IPS-NIHi11 (cell line): ENCODE measurements at regions not wholly inside any gene's neighbourhood (a gene's known extent, or its start where the extent isn't known, plus 50 kb on each side); places are given as distances from the start of the nearest gene placed in this dataset.

Experiments
- DNase-seq: peaks from one replicate; pipeline ENCODE4 v3.0.0; 2012; ENCODE audit warnings: mixed read lengths, low spot score

DNA sequence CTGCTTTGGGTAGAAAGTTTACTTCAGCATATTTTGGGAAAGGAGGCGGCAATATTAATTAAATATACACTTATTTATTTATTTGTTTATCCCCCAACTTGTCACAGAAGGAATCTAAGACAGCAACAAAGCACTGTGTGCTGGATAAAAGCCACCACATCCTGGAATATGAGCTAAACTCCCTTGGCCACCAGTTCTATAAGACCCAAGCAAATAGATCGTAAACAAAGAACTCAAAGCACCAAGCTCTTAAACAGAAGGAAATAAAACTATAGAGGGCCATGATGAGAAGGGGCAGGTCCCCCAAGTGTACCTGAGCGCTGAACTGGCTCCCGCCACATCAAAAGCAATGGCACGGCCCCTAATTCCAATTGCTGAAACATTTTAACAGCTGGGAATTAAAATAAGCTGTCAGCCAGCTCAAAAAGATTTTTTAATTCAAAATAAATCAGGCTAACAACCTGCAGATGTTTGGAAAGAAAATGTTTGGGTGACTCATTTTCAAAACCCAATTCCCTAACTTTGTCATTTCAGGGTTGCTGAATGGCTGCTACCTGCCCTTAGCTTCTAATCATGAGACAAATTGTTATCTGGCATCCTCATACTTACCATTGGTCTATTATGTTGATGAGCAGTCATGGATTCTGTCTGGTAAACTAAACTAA is 127.1 kb downstream of the SLC30A10 start:
- no peak for DNase-seq

DNA sequence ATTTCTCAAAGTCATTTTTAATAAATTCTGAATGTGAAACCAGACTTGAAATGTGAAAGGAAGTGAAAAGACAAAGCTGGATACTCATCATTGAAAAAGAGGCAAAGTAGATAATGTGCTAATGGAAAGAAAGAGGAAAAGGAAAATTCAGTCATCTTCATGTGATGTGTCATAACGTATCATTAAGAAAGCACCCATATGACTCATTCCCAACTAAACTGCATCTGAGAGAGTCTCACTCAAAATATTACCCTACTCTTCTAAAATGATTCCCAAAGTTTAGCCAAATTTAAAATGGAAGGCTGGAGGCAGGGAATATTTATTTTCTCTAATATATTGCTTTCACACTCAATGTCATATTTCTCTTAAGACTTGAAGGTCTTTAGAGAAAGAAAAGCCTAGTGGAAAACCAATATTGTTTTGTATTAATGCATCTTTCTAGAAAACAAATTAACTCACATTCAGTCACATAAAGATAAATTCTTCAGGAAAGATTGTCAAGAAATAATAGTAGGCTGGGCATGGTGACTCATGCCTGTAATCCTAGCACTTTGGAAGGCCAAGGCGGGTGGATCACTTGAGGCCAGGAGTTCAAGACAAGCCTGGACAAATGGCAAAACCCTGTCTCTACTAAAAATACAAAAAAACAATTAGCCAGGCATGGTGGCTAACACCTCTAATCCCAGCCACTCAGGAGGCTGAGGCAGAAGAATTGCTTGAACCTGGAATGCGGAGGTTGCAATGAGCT is 129.9 kb downstream of the SLC30A10 start:
- no peak for DNase-seq

DNA sequence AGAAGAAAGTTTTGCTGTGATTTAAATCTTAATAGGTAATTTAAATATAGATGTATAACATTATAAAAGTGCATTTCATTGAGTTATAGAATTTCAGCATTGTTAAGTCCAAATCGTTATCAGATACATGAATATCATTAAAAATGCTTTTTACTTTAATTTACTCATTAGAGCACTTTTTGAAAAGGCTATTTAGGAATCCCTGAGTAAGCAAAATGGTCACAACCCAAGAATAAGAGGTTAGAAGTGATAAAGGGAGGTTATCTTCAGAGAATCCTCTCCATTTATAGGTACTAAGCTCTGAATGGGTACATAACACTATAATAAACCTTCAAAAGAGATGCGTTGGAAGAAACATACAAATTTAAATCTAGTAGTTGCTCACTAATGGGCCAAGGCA is 130.7 kb downstream of the SLC30A10 start:
- no peak for DNase-seq

- DNase-seq = no peak
These were observed 131.3 kb downstream of the SLC30A10 start for GRCh38 chr1:219797009-219797408.

DNA sequence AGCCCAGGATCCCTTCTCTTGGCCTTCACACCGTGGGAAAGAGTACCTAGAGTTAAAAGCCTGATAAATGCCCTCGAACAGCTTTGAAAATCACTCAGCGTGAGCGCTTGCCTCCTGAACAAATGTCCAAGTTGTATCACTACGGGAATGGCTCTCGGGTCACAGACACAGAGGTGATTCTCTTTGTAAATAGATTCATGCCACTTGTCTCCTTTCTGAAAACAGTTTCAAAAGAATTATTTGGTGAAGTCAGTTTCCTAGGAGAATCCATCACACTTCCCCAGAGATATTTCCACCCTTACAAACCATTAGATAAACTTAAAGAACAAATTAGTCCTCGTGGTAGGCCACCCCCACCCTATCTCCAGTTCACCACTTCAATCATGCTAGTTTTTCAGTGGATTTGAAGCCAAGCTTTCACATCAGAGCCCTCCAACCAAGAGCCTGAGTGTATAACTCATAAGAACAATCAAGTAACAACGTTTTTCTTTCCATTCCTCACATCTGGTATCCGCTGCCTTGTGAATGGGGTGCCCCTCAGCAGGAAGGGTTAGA is 132.9 kb downstream of the SLC30A10 start:
- DNase-seq = no peak

- no peak for DNase-seq
These were observed 134.1 kb downstream of the SLC30A10 start for GRCh38 chr1:219794085-219794743.

- no peak for DNase-seq
These were observed 135.9 kb downstream of the SLC30A10 start for GRCh38 chr1:219792337-219793021.

GRCh38 chr1:219791766-219792165 is 136.6 kb downstream of the SLC30A10 start:
- no peak for DNase-seq

- no peak for DNase-seq
These were observed 137.3 kb downstream of the SLC30A10 start for GRCh38 chr1:219790834-219791615.

DNA sequence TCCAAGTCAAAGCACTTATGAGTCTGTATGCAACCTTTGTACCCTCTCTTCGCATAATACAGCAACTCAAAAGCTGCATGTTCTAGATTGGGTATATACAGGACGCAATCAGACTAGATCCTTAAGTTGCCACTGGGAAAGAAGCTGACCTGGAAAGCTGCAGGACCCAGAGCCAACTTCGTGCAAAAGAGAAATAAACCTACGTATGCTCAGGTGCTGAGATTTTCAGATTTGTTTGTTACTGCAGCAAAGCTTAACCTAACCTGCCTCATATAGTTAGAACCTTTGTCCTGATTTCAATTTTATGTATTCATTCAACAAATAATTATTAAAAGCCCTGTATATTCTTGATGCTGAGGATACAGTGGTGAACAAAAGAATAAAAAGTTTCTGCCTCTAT is 139.7 kb downstream of the SLC30A10 start:
- DNase-seq = no peak

DNA sequence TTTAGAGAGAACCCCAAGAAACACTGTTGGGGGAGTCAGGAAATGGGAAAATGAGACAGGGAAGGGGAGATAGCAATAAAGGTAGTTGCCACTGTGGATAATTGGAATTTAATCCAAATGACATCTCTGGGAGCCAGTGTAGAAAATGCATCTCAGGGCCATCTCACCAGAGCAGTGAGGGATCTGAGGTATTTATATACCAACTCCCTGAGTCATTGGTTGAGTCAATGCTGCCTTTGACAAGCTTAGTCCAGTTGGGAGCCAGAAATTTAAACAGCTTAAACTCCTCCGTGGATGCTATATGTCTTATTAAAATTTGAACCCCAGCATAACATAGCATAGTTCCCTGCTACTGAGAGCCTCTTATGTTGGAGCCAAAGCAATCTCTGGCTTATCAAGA is 140.3 kb downstream of the SLC30A10 start:
- no peak for DNase-seq

GRCh38 chr1:219784660-219785381 is 143.5 kb downstream of the SLC30A10 start:
- DNase-seq = no peak

DNA sequence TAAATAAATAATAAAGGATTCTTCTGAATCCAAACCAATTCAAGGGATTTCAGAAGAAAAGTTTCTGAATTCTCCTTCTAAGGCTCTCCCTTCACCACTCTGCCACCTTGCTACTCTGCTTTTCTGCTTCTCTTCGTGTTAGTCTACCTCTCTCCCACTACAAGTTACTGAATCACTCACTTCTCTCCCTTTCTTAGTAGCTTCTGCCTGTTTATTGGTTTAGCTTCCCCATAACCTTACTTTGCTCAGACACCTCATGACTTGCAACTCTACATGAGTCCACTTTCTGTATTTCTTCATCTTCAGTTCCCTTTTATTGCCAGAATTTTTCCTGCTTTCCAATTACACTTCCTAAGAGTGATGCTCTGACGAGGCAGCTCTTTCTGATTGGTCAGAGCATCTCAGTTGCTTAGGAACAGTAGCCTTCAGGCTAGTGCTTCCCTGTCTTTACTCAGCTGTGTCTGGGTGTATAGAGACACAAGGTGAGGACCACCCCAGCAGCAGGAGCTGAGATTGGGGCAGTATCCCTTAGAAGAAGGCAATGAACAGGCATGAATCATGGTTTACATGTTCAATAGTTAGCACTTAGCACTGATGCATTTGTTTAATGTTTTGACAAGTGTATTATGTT is 144.6 kb downstream of the SLC30A10 start:
- DNase-seq = no peak

- no peak for DNase-seq
These were observed 145.4 kb downstream of the SLC30A10 start for GRCh38 chr1:219782929-219783328.

DNA sequence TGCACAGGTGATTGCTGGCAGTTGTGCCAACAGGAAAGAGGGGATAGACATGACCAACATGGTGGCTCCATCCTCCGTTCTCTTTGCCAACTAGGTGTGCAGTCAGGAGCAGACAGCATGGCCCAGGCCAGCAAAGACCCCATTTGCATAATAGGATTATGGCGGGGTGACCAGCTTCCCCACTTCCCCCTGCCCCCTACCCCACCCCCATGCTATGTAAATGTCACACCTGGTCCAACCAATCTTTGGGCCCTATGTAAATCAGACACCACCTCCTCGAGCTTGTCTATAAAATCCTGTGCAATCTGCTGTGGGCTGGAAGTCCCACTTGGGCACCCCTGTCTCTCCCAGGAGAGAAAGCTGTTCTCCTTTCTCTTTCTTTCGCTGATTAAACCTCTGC is 146.0 kb downstream of the SLC30A10 start:
- DNase-seq = no peak

DNA sequence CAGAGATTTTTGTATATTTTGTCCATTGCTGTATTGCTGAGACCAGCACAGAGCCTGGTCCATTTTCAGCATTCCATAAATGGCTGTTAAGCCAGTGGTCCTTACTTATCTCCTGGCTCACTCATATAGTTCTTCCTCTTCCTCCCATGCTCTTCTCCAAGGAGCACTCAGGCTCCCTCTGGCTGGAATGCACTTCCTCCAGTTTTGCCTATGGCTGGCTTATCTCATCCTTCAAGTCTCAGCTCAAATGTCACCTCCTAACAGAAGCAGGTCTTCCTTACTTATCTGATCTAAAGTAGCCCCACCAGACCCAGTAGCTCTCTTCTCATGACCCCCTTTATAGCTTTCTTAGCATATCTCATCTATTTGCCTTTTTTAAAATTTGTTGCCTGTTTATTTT is 146.9 kb downstream of the SLC30A10 start:
- no peak for DNase-seq

DNA sequence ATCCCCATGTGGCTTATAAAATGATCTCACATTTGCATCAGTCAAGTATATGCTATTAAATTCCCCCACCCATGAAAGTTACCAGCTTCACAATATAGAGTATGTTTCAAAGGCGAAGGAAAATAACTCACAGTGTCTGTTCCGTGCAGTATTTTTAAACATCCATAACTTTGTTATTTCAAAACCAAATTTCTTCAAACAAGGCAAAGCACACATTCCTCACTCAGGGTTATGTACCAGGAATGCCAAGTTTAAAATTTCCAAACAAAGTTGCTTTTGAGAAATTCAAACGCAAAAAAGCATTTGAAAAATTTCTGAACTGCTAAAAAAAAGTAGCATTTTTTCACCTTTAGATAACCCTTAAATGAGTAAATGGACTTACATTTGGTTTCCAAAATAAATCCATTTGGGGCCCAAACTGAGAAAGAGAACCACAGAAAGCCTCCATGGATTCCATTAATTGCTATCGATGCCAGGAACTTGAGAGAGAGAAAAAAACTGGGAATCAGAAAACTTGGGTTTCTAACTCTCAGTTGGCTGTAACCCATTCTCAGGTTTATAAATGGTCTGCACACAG is 149.5 kb downstream of the SLC30A10 start:
- no peak for DNase-seq

DNA sequence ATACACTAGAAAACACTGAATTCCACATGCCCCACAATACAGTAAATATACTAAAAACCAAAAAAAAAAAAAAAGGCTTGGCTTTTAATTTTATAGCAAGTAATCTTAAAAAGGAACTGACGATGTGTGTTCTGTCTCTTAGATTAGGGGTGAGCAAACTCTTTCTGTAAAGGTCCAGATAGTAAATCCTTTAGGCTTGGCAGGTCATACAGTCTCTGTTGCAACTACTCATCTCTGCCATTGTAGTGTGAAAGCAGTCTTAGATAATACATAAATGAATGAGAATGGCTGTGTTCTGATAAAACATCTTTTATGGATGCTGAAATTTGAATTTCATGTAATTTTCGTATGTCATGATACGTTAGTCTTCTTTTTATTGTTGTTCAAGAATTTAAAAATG is 150.2 kb downstream of the SLC30A10 start:
- DNase-seq = no peak

DNA sequence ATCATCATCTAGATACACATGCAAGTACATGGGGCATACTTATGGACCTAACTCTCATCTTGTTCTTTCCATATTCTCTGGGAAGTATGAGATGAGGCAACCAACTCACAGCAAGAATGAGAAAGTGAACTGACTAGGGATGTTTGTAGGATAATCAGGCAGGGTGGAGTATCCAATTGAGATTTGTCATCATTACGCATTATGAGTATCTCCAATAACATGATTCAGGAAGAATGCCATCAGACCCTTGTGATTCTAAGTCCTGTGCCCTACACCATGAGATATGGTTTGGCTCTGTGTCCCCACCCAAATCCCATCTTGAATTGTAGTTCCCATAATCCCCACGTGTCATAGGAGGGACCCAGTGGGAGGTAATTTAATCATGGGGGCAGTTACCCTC is 154.0 kb downstream of the SLC30A10 start:
- DNase-seq = no peak

DNA sequence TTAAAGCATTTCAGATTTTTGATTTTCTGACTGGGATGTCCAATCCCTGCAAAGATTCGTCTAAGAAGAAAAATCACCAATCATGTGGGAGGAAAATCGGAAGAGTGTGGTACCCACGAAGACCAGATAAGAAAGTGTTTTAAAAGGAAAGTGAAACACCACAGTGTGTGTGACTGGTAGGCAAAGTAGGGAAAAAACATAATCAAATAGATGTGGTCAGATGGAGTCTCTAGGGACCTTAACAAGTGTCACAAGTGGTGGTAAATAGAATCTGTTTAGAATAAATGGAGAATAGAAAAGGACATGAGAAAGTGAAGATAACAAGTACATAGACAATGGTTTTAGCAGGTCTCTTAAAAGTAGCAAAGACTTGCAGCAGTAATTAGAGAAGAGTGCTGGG is 154.6 kb downstream of the SLC30A10 start:
- DNase-seq = no peak
